Activated CD4-positive, alpha-beta T cell treated with anti-CD3 and anti-CD28 coated beads for 36 hours (primary cell): ENCODE measurements at regions not wholly inside any gene's neighbourhood (a gene's known extent, or its start where the extent isn't known, plus 50 kb on each side); places are given as distances from the start of the nearest gene placed in this dataset.

ENCODE experiments used
- ATAC-seq: fragments of 200-7000 bp; cut with Tn5 transposase; one replicate; pipeline ENCODE4 v1.10.0; 2021; ENCODE audit warnings: mild to moderate bottlenecking, moderate library complexity
- CTCF ChIA-PET: fragments of 350-600 bp; sonication (Branson Sonifier 250); formaldehyde crosslinking; loops from one replicate; lab custom pipeline; 2021; ENCODE audit warnings: antibody characterized with exemption; lab: Charles Lee
- POLR2A ChIA-PET: fragments of 350-600 bp; sonication (Branson Sonifier 250); formaldehyde crosslinking; loops from one replicate; lab custom pipeline; 2021; ENCODE audit warnings: antibody characterized with exemption, inconsistent platforms; lab: Charles Lee
- DNase-seq: peaks from one replicate; pipeline ENCODE4 v3.0.0-alpha.2; 2020
- H3K27ac Mint-ChIP-seq: one replicate; pipeline ENCODE4 v1.8.0; 2021; ENCODE audit warnings: mixed read lengths
- H3K27me3 Mint-ChIP-seq: one replicate; pipeline ENCODE4 v1.8.0; 2021; ENCODE audit warnings: mixed read lengths
- H3K36me3 Mint-ChIP-seq: one replicate; pipeline ENCODE4 v1.8.0; 2021; ENCODE audit warnings: low read depth, mixed read lengths
- H3K4me1 Mint-ChIP-seq: one replicate; pipeline ENCODE4 v1.8.0; 2021; ENCODE audit warnings: mixed read lengths
- H3K4me3 Mint-ChIP-seq: one replicate; pipeline ENCODE4 v1.8.0; 2021; ENCODE audit warnings: mild to moderate bottlenecking, moderate library complexity, mixed read lengths
- H3K9me3 Mint-ChIP-seq: one replicate; pipeline ENCODE4 v1.8.0; 2021; ENCODE audit warnings: low read depth, mixed read lengths
- intact Hi-C, 2 experiments: fragments of 100-400 bp; cut with DNase I in 1 of 2; cut with micrococcal nuclease in 1 of 2; formaldehyde crosslinking; loops; one replicate each; pipeline versions ENCODE4 v1.14.2 to v1.15.1; 2022 to 2024; cut with DNase I, micrococcal nuclease

GRCh38 chr21:14869984-14870852 lies 194.6 kb downstream of the NRIP1 start:
- ChIA-PET POLR2A (no interaction called here), CTCF (no interaction called here)
- no peak for DNase-seq
- Mint-ChIP-seq H3K36me3 (no peaks in the 10 kb centered on the region), H3K27ac (no peak overlapping the region), H3K4me3 (no peak overlapping the region), H3K27me3 (peaks cover 2% of the 10 kb centered on the region), H3K9me3 (no peaks in the 10 kb centered on the region), H3K4me1 (peaks cover 4% of the 10 kb centered on the region)
- intact Hi-C loops: loop anchor here in 1 of 2 experiments (5.0 kb wide), 1 partner anchor 717 kb away; no protein-coding TSS in a partner anchor
- no peak for ATAC-seq

GRCh38 chr21:14866859-14867765 lies 197.7 kb downstream of the NRIP1 start:
- ATAC-seq (no peak), DNase-seq (no peak)
- Mint-ChIP-seq H3K4me1 (peaks cover 6% of the 10 kb centered on the region), H3K9me3 (no peaks in the 10 kb centered on the region), H3K27ac (no peak overlapping the region), H3K4me3 (no peak overlapping the region), H3K27me3 (peaks cover 2% of the 10 kb centered on the region), H3K36me3 (no peaks in the 10 kb centered on the region)
- ChIA-PET POLR2A (no interaction called here), CTCF (interaction anchor here (0.8 to 1.5 kb wide), 3 partner anchors 17 to 612 kb away, joined by 3 to 4 read pairs (median 3); no protein-coding TSS in a partner anchor)
- intact Hi-C loops: loop anchor here in 1 of 2 experiments (5.0 kb wide), 1 partner anchor 720 kb away; no protein-coding TSS in a partner anchor

DNA sequence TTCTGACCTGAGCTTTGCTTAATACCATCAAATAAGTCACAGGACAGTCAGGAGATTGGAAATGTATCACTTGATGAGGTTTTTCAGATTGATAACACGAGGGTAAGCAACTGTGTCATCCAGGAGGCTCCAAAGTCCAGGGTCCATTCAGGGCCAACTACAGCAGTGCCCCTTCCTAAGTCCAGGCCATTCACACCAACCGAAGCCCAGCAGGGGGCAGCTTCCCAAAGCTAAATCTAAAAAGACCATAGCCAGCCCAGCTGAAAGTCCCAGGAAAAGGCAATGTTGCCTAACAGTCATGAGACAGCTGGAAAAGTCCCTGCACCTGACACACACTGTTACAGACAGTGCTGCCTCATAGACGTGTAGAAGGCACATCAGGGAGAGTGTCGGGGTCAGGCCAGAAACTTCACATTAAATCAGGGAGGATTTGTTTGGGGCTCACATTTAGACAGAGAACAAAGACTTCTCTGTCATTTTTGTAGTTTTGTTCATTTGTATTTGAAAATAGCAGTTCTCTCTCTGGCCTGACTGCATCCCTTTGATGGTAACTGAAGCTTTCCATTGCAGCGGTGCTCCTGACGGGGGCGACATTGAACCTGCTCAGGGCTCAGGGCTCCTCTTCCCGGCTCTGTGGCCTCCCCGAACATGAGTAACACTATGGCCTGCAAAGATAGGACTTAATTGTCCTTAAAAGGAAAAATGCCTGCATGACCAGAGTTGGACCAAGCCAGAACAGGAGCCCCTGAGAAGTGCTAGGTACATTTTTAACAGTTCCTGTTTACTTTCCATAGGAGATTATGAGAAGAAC lies 200.4 kb downstream of the NRIP1 start:
- H3K4me3 Mint-ChIP-seq: no peak overlapping the region

DNA sequence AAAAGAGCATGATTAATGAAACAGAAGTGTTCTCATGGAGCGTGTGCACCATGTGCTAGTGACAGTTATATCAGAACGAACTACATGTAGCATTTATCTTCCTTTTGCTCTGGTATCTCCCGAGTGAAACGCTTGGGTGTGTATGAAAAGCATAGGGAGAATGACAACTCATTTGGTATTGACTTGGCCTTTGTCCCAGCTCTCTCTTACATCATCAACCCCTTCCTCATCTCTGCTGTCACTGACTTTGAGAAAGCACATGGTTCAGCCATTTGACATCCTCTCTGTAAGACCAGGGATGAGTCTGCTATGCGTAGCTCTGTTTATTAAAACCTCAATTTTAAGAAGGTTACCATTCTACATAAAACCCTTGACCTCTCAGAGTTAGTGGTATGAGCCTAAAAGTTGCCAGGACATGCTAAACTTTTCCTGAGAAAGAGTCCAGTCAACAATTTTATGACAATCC lies 201.0 kb downstream of the NRIP1 start:
- intact Hi-C loops: loop anchor here (1.0 to 2.0 kb wide), 2 partner anchors 201 to 620 kb away; partner anchors contain the start of gene NRIP1 (in 1 of the 2)
- Mint-ChIP-seq H3K27me3 (peaks cover 2% of the 10 kb centered on the region), H3K4me1 (peaks cover 5% of the 10 kb centered on the region), H3K36me3 (no peaks in the 10 kb centered on the region), H3K27ac (no peak overlapping the region), H3K4me3 (no peak overlapping the region), H3K9me3 (no peaks in the 10 kb centered on the region)
- ATAC-seq (no peak), DNase-seq (no peak)
- ChIA-PET POLR2A (no interaction called here), CTCF (interaction anchor here (0.5 to 2.1 kb wide), 7 partner anchors 11 to 727 kb away, joined by 3 to 5 read pairs (median 4); no protein-coding TSS in a partner anchor)

More for the DNA sequence above, 200.4 kb downstream of the NRIP1 start:
- Mint-ChIP-seq H3K9me3 (no peaks in the 10 kb centered on the region), H3K27me3 (peaks cover 2% of the 10 kb centered on the region), H3K36me3 (no peaks in the 10 kb centered on the region), H3K4me1 (peaks cover 6% of the 10 kb centered on the region), H3K27ac (no peak overlapping the region)
- ATAC-seq (peak; percentile 88), DNase-seq (peak; percentile 77)
- CTCF ChIA-PET: interaction anchor here (0.5 to 2.1 kb wide), 10 partner anchors 12 to 727 kb away, joined by 3 to 5 read pairs (median 3); no protein-coding TSS in a partner anchor
- intact Hi-C loops: loop anchor here (1.0 to 5.0 kb wide), 3 partner anchors 200 to 723 kb away; partner anchors contain the start of gene NRIP1 (in 1 of the 2)
- POLR2A ChIA-PET: no interaction called here

DNA sequence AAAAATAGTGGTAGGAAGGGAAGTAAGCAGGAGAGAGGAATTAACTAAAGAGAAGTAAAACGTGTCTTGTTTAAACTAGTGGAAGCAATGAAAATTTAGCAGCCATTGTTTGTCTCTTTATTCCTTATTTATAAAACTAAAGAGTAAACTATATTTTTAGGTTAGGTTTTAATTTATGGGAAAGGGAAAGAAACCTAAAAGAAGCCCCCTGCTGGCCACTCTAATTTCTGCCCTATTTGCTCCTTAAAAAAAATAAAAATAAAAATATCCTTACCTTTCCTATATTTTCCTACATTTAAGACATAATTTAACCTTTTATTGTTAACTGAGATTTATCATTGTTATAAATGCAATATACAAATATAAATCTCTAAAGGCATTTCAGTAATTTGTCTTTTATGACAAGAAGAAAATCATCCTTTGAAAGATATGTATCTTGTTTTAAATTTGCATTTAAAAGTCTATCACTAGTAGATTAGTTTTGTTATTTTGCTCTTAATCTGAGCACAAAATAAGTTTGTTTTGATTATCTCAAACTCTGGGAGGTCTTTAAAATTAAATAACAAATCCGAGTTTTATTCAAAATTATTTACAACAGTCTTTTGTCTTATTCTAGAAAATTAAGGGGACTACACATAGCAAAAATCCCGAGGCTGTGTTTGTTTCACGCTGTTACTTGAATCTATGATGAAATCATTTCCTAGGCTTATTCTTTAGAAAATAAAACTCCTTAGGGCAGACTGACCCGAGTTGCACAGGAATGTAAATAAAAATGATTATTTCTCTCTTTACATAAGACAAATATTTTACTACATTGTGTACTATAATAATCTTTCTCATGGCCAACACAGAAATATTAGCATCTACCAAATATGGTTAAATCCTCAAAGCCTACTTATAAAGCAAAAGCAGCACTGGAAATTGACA lies 201.7 kb downstream of the NRIP1 start:
- Mint-ChIP-seq H3K4me3 (no peak overlapping the region), H3K27ac (no peak overlapping the region), H3K9me3 (no peaks in the 10 kb centered on the region), H3K36me3 (no peaks in the 10 kb centered on the region), H3K27me3 (no peaks in the 10 kb centered on the region), H3K4me1 (peaks cover 2% of the 10 kb centered on the region)
- intact Hi-C loops: loop anchor here in 1 of 2 experiments (1.0 kb wide), 1 partner anchor 460 kb away; no protein-coding TSS in a partner anchor
- ChIA-PET CTCF (interaction anchor here (0.9 to 2.1 kb wide), 5 partner anchors 11 to 620 kb away, joined by 3 to 5 read pairs (median 4); no protein-coding TSS in a partner anchor), POLR2A (no interaction called here)
- ATAC-seq (no peak), DNase-seq (peak; percentile 36)

DNA sequence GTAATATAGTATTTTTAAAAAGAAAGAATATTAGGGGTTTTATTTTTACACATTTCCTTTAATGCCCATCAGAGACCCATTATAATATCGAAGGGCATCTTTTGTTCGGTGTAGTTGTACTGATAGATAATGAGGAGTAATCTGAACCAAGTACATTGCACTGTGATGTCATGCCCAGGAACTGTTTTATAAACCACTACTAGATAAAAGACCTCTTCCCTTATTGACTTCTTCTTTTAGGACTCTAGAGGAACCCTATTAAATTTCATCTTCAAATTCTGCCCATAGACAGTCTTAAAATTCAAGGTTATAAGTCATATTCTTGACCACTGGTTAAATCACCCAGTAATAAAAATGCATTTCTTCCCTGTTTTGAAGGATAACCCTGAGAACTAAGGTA lies 206.5 kb downstream of the NRIP1 start:
- ChIA-PET CTCF (interaction anchor here (0.7 kb wide), 1 partner anchor 734 kb away, joined by 3 read pairs; no protein-coding TSS in a partner anchor), POLR2A (no interaction called here)
- Mint-ChIP-seq H3K27ac (no peak overlapping the region), H3K4me3 (no peak overlapping the region), H3K9me3 (peaks cover 2% of the 10 kb centered on the region), H3K27me3 (no peaks in the 10 kb centered on the region), H3K36me3 (peaks cover 1% of the 10 kb centered on the region), H3K4me1 (peaks cover 2% of the 10 kb centered on the region)
- intact Hi-C loops: no loop called here
- ATAC-seq: no peak
- no peak for DNase-seq

GRCh38 chr21:14857529-14857928 lies 207.3 kb downstream of the NRIP1 start:
- H3K9me3 Mint-ChIP-seq: peaks cover 2% of the 10 kb centered on the region
- peaks cover 1% of the 10 kb centered on the region for H3K36me3 Mint-ChIP-seq
- H3K4me1 Mint-ChIP-seq: peaks cover under 1% of the 10 kb centered on the region
- POLR2A ChIA-PET: no interaction called here
- no peak for DNase-seq
- CTCF ChIA-PET: interaction anchor here (0.8 kb wide), 1 partner anchor 551 kb away, joined by 3 read pairs; no protein-coding TSS in a partner anchor
- no peaks in the 10 kb centered on the region for H3K27me3 Mint-ChIP-seq
- intact Hi-C loops: no loop called here
- H3K27ac Mint-ChIP-seq: no peak overlapping the region
- no peak for ATAC-seq
- H3K4me3 Mint-ChIP-seq: no peak overlapping the region

- peaks cover 1% of the 10 kb centered on the region for H3K36me3 Mint-ChIP-seq
- CTCF ChIA-PET: interaction anchor here (0.7 to 1.1 kb wide), 2 partner anchors 18 to 33 kb away, joined by 3 to 4 read pairs; no protein-coding TSS in a partner anchor
- ATAC-seq (no peak), DNase-seq (no peak)
- H3K9me3 Mint-ChIP-seq: peaks cover 4% of the 10 kb centered on the region
- H3K27ac Mint-ChIP-seq: no peak overlapping the region
- POLR2A ChIA-PET: no interaction called here
- H3K4me3 Mint-ChIP-seq: no peak overlapping the region
- intact Hi-C loops: no loop called here
- no peaks in the 10 kb centered on the region for H3K27me3 Mint-ChIP-seq
- no peaks in the 10 kb centered on the region for H3K4me1 Mint-ChIP-seq
Observed at GRCh38 chr21:14850394-14850793, 214.4 kb downstream of the NRIP1 start.

- Mint-ChIP-seq H3K27ac (no peak overlapping the region), H3K4me1 (no peaks in the 10 kb centered on the region), H3K4me3 (no peak overlapping the region), H3K36me3 (no peaks in the 10 kb centered on the region), H3K27me3 (no peaks in the 10 kb centered on the region), H3K9me3 (peaks cover 3% of the 10 kb centered on the region)
- intact Hi-C loops: no loop called here
- ATAC-seq (no peak), DNase-seq (no peak)
- ChIA-PET CTCF (no interaction called here), POLR2A (no interaction called here)
Observed at GRCh38 chr21:14846621-14847020, 218.2 kb downstream of the NRIP1 start.
